SK-N-MC (cell line): ENCODE measurements at regions not wholly inside any gene's neighbourhood (a gene's known extent, or its start where the extent isn't known, plus 50 kb on each side); places are given as distances from the start of the nearest gene placed in this dataset.

Source experiments
- EZH2 ChIP-seq: fragments of 200-600 bp; sonication (generic); IDR thresholded peaks from one replicate; pipeline ENCODE4 v1.6.1; 2017; ENCODE audit warnings: antibody characterized with exemption
- POLR2AphosphoS5 ChIP-seq: IDR thresholded peaks from 2 replicates; pipeline ENCODE4 v1.6.1; 2012; ENCODE audit warnings: mild to moderate bottlenecking, low read depth, low read length, borderline replicate concordance

DNA sequence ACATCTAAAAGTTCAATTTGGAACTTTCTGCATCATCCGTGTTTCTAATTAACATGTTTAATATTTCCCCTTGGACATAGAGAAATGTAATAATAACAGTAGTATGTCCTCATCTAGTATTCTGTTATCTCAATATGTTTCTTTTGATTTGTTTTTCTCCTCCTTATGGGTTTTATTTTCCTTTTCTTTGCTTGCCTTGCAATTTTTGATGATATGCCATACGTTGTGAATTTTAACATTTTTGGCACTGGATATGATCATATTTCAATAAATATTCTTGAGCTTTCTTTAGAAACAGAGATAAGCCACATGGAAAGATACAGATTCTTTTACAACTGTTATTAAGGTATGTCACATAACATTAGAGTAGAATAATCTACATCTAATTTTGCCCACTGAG, 1316.2 kb downstream of the CDH8 start:
- TF ChIP-seq POLR2AphosphoS5: no peak
- TF ChIP-seq EZH2: no peak
